H9 (cell line): ENCODE measurements at regions not wholly inside any gene's neighbourhood (a gene's known extent, or its start where the extent isn't known, plus 50 kb on each side); places are given as distances from the start of the nearest gene placed in this dataset.

Experiments used
- DNase-seq: peaks from one replicate; pipeline ENCODE4 v3.0.0-alpha.2; 2017
- H2AFZ ChIP-seq: one replicate; pipeline ENCODE4 v1.6.1; 2013; ENCODE audit warnings: mild to moderate bottlenecking, low read length, control low read depth, moderate library complexity
- H2AK5ac ChIP-seq: 2 replicates; pipeline ENCODE4 v1.6.1; 2013; ENCODE audit warnings: low read length, control low read depth, mixed read lengths; ENCODE audit not compliant: insufficient read length
- H2BK120ac ChIP-seq: one replicate; pipeline ENCODE4 v1.6.1; 2013; ENCODE audit warnings: low read depth, mild to moderate bottlenecking, low read length, control low read depth, inconsistent platforms; ENCODE audit not compliant: poor library complexity, severe bottlenecking
- H2BK12ac ChIP-seq: 2 replicates; pipeline ENCODE4 v1.6.1; 2013; ENCODE audit warnings: low read length, control low read depth, mixed read lengths, low read depth; ENCODE audit not compliant: insufficient read length
- H2BK15ac ChIP-seq: 2 replicates; pipeline ENCODE4 v1.6.1; 2013; ENCODE audit warnings: low read depth, low read length, control low read depth
- H2BK20ac ChIP-seq: one replicate; pipeline ENCODE4 v1.6.1; 2013; ENCODE audit warnings: low read depth, mild to moderate bottlenecking, low read length, control low read depth, inconsistent platforms; ENCODE audit not compliant: poor library complexity, severe bottlenecking
- H2BK5ac ChIP-seq: 2 replicates; pipeline ENCODE4 v1.6.1; 2013; ENCODE audit warnings: low read length, control low read depth, mixed read lengths; ENCODE audit not compliant: insufficient read length
- H3K14ac ChIP-seq: 2 replicates; pipeline ENCODE4 v1.6.1; 2013; ENCODE audit warnings: low read length, control low read depth; ENCODE audit not compliant: insufficient read depth
- H3K18ac ChIP-seq: 2 replicates; pipeline ENCODE4 v1.6.1; 2013; ENCODE audit warnings: low read depth, mild to moderate bottlenecking, mixed read lengths, low read length, control low read depth; ENCODE audit not compliant: insufficient read length
- H3K23ac ChIP-seq: 2 replicates; pipeline ENCODE4 v1.6.1; 2013; ENCODE audit warnings: low read length, control low read depth, mixed read lengths, low read depth; ENCODE audit not compliant: insufficient read length
- H3K23me2 ChIP-seq: 2 replicates; pipeline ENCODE4 v1.6.1; 2013; ENCODE audit warnings: low read depth, mild to moderate bottlenecking, mixed read lengths, low read length, control low read depth; ENCODE audit not compliant: insufficient read length, poor library complexity, severe bottlenecking
- H3K27ac ChIP-seq: 2 replicates; pipeline ENCODE4 v1.5.1; 2013; ENCODE audit warnings: low read length, control low read depth, mixed read lengths, low read depth; ENCODE audit not compliant: insufficient read length
- H3K27me3 ChIP-seq: 2 replicates; pipeline ENCODE4 v1.6.1; 2013; ENCODE audit warnings: low read length, control low read depth, inconsistent platforms; ENCODE audit not compliant: insufficient read depth
- H3K4ac ChIP-seq: 2 replicates; pipeline ENCODE4 v1.6.1; 2013; ENCODE audit warnings: low read depth, mild to moderate bottlenecking, control low read depth, inconsistent platforms, low read length, moderate library complexity
- H3K4me1 ChIP-seq: 2 replicates; pipeline ENCODE4 v1.6.1; 2013; ENCODE audit warnings: low read length, control low read depth, inconsistent platforms; ENCODE audit not compliant: insufficient read depth
- H3K4me2 ChIP-seq: 2 replicates; pipeline ENCODE4 v1.6.1; 2013; ENCODE audit warnings: low read length, control low read depth, mixed read lengths; ENCODE audit not compliant: insufficient read length, insufficient read depth
- H3K56ac ChIP-seq: 2 replicates; pipeline ENCODE4 v1.6.1; 2013; ENCODE audit warnings: low read depth, mild to moderate bottlenecking, mixed read lengths, low read length, control low read depth; ENCODE audit not compliant: insufficient read length
- H3K79me1 ChIP-seq: 2 replicates; pipeline ENCODE4 v1.6.1; 2013; ENCODE audit warnings: low read depth, mild to moderate bottlenecking, moderate library complexity, low read length, control low read depth, inconsistent platforms; ENCODE audit not compliant: insufficient read depth, poor library complexity, severe bottlenecking
- H3K79me2 ChIP-seq: 2 replicates; pipeline ENCODE4 v1.6.1; 2013; ENCODE audit warnings: low read length, control low read depth, inconsistent platforms; ENCODE audit not compliant: insufficient read depth
- H3K9ac ChIP-seq: 2 replicates; pipeline ENCODE4 v1.6.1; 2013; ENCODE audit warnings: low read length, control low read depth, mixed read lengths; ENCODE audit not compliant: insufficient read length; ENCODE audit errors: extremely low read depth
- H3K9me3 ChIP-seq: one replicate; pipeline ENCODE4 v1.6.1; 2013; ENCODE audit warnings: low read depth, low read length, inconsistent platforms; ENCODE audit not compliant: control insufficient read depth
- H3T11ph ChIP-seq: one replicate; pipeline ENCODE4 v1.6.1; 2013; ENCODE audit warnings: mild to moderate bottlenecking, low read length, control low read depth, inconsistent platforms
- H4K20me1 ChIP-seq: one replicate; pipeline ENCODE4 v1.6.1; 2013; ENCODE audit not compliant: control insufficient read depth, insufficient read length, insufficient read depth
- H4K5ac ChIP-seq: 2 replicates; pipeline ENCODE4 v1.6.1; 2013; ENCODE audit warnings: low read depth, mild to moderate bottlenecking, mixed read lengths, low read length, control low read depth; ENCODE audit not compliant: insufficient read length
- H4K8ac ChIP-seq: replicated peaks from 2 replicates; pipeline ENCODE4 v1.6.1; 2013; ENCODE audit warnings: low read length, control low read depth, mixed read lengths, low read depth; ENCODE audit not compliant: insufficient read length
- H4K91ac ChIP-seq: 2 replicates; pipeline ENCODE4 v1.6.1; 2013; ENCODE audit warnings: low read depth, mild to moderate bottlenecking, moderate library complexity, mixed read lengths, low read length, control low read depth; ENCODE audit not compliant: insufficient read length
- H3K27ac Mint-ChIP-seq, 3 experiments: 2 replicates in 2 of 3; 3 replicates in 1 of 3; pipeline ENCODE4 v1.8.0; 2020 to 2021; ENCODE audit warnings: mixed read lengths in 3 of 3, mild to moderate bottlenecking in 1 of 3, moderate library complexity in 1 of 3
- H3K27me3 Mint-ChIP-seq: 2 replicates; pipeline ENCODE4 v1.8.0; 2021; ENCODE audit warnings: low read depth, mild to moderate bottlenecking, moderate library complexity, mixed read lengths
- H3K36me3 Mint-ChIP-seq, 3 experiments: 2 replicates in 2 of 3; 3 replicates in 1 of 3; pipeline ENCODE4 v1.8.0; 2020 to 2021; ENCODE audit warnings: low read depth in 3 of 3, mixed read lengths in 3 of 3; ENCODE audit not compliant: insufficient read depth in 1 of 3
- H3K4me1 Mint-ChIP-seq, 2 experiments: 2 replicates each; pipeline ENCODE4 v1.8.0; 2020; ENCODE audit warnings: mixed read lengths in 2 of 2
- H3K4me3 Mint-ChIP-seq, 2 experiments: 2 replicates in 1 of 2; 3 replicates in 1 of 2; pipeline ENCODE4 v1.8.0; 2020 to 2021; ENCODE audit warnings: mild to moderate bottlenecking in 2 of 2, mixed read lengths in 2 of 2, moderate library complexity in 1 of 2
- H3K9me3 Mint-ChIP-seq, 2 experiments: 2 replicates in 1 of 2; 3 replicates in 1 of 2; pipeline ENCODE4 v1.8.0; 2020; ENCODE audit warnings: mild to moderate bottlenecking in 2 of 2, mixed read lengths in 2 of 2, moderate library complexity in 1 of 2
- WGBS: extraction: QIAGEN DNeasy Blood & Tissue Kit; methylation state at CpG from one replicate; pipeline ENCODE4 v1.1.7; 2013; ENCODE audit warnings: missing lambda C conversion rate, low lambda C conversion rate, mixed read lengths; ENCODE audit not compliant: insufficient read length; ENCODE audit errors: extremely low coverage; 5-methylcytosine and 5-hydroxymethylcytosine counted together
- TF ChIP-seq, protein P1 (sequence below): fragments of 200-600 bp; sonication (generic); conservative IDR thresholded peaks from 3 replicates; pipeline ENCODE4 v1.8.0; 2021; ENCODE audit warnings: antibody characterized with exemption, mild to moderate bottlenecking

DNA sequence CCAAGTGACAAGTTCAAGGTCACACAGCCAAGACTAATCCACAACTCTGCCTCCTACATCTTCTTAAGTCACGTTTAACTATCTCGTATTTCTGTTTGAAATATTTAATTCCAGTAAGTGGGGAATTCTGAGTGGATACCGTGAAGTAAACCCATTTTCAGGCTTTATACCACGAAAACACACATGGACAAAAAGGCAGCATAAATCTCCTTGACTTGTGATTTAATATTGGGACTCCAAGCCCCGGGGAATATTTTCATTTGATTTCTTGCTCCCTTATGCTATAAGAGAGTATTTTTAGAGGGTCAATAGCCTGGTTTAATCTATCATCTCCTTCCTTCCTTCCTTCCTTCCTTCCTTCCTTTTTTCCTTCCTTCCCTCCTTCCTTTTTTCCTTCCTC lies 716.7 kb downstream of the VRK1 start:
- no peaks in the 10 kb centered on the region for H4K20me1 ChIP-seq
- TF ChIP-seq, protein P1, sequence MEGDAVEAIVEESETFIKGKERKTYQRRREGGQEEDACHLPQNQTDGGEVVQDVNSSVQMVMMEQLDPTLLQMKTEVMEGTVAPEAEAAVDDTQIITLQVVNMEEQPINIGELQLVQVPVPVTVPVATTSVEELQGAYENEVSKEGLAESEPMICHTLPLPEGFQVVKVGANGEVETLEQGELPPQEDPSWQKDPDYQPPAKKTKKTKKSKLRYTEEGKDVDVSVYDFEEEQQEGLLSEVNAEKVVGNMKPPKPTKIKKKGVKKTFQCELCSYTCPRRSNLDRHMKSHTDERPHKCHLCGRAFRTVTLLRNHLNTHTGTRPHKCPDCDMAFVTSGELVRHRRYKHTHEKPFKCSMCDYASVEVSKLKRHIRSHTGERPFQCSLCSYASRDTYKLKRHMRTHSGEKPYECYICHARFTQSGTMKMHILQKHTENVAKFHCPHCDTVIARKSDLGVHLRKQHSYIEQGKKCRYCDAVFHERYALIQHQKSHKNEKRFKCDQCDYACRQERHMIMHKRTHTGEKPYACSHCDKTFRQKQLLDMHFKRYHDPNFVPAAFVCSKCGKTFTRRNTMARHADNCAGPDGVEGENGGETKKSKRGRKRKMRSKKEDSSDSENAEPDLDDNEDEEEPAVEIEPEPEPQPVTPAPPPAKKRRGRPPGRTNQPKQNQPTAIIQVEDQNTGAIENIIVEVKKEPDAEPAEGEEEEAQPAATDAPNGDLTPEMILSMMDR, result no peak
- no peak for DNase-seq
- no CpG with 5 or more reads among the region's 5 CpGs for WGBS
- no peak overlapping the region for H4K5ac ChIP-seq
- no peak overlapping the region for H4K8ac ChIP-seq
- no peaks in the 10 kb centered on the region for H3K4me1 ChIP-seq
- no peak overlapping the region for H3K23ac ChIP-seq
- H3K4me3 Mint-ChIP-seq, result no peak overlapping the region
- H3K4me2 ChIP-seq, result no peak overlapping the region
- H3K4me1 Mint-ChIP-seq, result no peaks in the 10 kb centered on the region
- H3K27ac Mint-ChIP-seq, result no peak overlapping the region
- no peaks in the 10 kb centered on the region for H3K79me1 ChIP-seq
- H3K9me3 ChIP-seq, result no peaks in the 10 kb centered on the region
- peaks cover 0 to 8% (median 8%) of the 10 kb centered on the region in 3 experiments; a peak in 5 of 7 replicates for H3K36me3 Mint-ChIP-seq
- no peak overlapping the region for H3K27ac ChIP-seq
- H4K91ac ChIP-seq, result no peak overlapping the region
- H2BK20ac ChIP-seq, result no peak overlapping the region
- no peak overlapping the region for H3T11ph ChIP-seq
- no peaks in the 10 kb centered on the region for H3K23me2 ChIP-seq
- H2BK12ac ChIP-seq, result no peak overlapping the region
- no peaks in the 10 kb centered on the region for H3K79me2 ChIP-seq
- H2BK15ac ChIP-seq, result no peak overlapping the region
- no peak overlapping the region for H2AFZ ChIP-seq
- no peak overlapping the region for H3K4ac ChIP-seq
- no peak overlapping the region for H2BK5ac ChIP-seq
- peaks cover 8% of the 10 kb centered on the region in 2 experiments; a peak in 4 of 5 replicates for H3K9me3 Mint-ChIP-seq
- no peaks in the 10 kb centered on the region for H3K27me3 ChIP-seq
- no peak overlapping the region for H2BK120ac ChIP-seq
- no peak overlapping the region for H3K56ac ChIP-seq
- H3K9ac ChIP-seq, result no peak overlapping the region
- no peak overlapping the region for H2AK5ac ChIP-seq
- H3K14ac ChIP-seq, result no peak overlapping the region
- no peaks in the 10 kb centered on the region for H3K27me3 Mint-ChIP-seq
- H3K18ac ChIP-seq, result no peak overlapping the region
